ENCODE measurements at regions not wholly inside any gene's neighbourhood (a gene's known extent, or its start where the extent isn't known, plus 50 kb on each side); places are given as distances from the start of the nearest gene placed in this dataset.

DNA sequence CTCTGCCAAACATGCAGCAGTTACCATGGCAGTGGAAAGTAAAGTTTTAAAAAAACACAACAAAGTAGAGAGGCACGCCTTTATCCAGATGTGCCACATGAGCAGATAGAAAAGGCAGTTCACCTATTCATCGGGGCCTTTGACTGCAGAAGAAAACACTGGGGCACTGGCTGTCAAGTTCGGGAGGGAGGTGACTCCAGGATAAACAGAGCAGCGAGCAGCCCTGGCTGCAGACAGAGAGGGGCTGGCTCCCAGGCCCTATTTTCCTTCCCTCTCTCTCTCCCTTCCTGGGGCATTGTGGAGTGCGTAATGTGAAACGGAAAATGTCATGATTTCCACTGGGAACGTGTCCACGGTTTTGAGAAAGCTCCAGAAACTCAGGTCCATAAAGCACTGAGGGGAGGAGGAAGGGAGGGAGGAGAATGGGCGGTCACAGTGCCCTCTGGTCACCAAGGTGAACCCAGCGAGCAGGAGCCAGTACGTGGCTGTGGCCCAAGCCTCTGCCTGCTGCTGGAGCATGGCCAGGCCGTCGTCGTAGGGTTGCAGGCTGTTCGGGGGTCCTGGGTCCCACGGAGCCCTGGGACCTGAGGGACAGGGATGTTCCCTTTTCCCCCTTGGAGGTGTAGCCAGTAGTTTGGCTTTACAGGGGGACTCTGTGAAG, 114.7 kb upstream of the IRF2BP2 start:
- Mint-ChIP-seq H3K4me3 (peak overlapping the region; percentile 65 to 81), H3K27me3 (no peaks in the 10 kb centered on the region), H3K36me3 (ENCODE audit: insufficient read depth) (peaks cover 27% of the 10 kb centered on the region), H3K4me1 (ENCODE audit: low read depth in 2 of 2) (peaks cover 32 to 40% of the 10 kb centered on the region in 2 donors), H3K9me3 (no peaks in the 10 kb centered on the region), H3K27ac (peak overlapping the region; percentile 94 to 98)
- DNase-seq (peak in 2 of 3 experiments; percentile 13 to 14), ATAC-seq (replicated peaks) (peak; percentile 69)

DNA sequence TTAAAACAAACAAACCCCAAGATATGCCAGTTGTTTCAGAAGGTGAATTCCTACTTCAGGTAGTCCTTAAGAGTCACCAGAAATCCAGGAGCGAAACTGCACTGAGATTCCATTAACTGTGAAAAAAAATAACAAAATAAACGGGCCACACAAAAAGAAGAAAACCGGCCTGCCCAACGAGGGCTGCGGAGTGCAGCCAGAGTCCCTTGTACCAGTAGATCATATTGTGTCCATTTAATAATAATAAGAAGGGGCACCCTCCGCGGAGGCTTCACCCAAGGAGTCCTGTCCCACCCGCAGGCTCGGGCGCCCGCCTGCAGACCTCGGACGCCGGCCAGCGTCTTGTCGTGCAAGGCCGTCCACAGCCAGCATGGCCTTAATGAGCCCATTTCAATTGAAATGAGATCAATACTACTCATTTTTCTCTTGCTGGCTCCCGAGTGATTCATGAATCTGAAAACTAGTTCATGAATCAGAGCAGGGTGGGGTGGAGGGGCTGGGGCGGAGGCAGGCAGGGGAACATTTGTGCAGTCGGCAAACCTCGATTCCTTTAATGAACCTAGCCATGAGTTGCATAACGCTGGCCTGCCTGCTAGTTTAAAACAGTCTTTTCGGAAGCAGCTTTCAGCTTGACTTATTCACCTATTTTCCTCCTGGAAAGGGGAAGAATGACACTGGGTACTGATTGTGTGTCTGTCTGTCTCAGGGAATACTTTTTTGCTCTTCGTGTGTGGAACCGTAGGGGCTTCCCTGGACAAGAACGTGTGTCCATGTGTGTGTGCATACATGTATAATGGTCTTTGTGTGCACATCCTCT, 113.1 kb upstream of the IRF2BP2 start:
- H3K27ac Mint-ChIP-seq = peak overlapping the region; percentile 94 to 98
- H3K4me1 Mint-ChIP-seq (ENCODE audit: low read depth in 2 of 2) = peaks cover 30 to 40% of the 10 kb centered on the region in 2 donors
- H3K27me3 Mint-ChIP-seq = no peaks in the 10 kb centered on the region
- H3K36me3 Mint-ChIP-seq (ENCODE audit: insufficient read depth) = peaks cover 27% of the 10 kb centered on the region
- ATAC-seq (replicated peaks) (peak; percentile 19), DNase-seq (peak in 1 of 3 experiments; percentile 16)
- no peaks in the 10 kb centered on the region for H3K9me3 Mint-ChIP-seq
- peak overlapping the region; percentile 65 to 81 for H3K4me3 Mint-ChIP-seq

DNA sequence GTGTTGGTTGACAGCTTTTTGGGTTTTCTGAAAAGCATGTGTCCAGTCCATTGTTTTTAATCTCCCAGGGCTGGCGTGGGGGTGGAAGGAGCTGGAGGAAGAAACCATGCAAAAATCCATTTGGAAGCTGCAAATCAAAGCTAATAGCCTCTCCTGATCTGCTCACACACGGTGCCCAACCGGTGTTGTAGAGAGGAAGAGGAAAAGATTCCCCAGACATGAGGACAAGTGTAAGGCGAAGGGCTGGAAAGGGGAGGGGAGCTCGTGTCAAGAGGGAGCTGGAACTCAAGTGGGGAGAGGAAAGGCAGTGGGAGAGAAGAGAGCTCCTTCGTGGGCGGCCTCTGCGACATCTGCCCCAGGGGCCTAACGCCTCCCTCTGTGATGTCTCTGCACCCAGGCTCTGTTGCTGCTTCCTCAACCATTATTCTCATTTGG, 112.3 kb upstream of the IRF2BP2 start:
- Mint-ChIP-seq H3K27ac (peak overlapping the region; percentile 94 to 98), H3K4me3 (peak overlapping the region in 1 of 2 donors; percentile 46)

DNA sequence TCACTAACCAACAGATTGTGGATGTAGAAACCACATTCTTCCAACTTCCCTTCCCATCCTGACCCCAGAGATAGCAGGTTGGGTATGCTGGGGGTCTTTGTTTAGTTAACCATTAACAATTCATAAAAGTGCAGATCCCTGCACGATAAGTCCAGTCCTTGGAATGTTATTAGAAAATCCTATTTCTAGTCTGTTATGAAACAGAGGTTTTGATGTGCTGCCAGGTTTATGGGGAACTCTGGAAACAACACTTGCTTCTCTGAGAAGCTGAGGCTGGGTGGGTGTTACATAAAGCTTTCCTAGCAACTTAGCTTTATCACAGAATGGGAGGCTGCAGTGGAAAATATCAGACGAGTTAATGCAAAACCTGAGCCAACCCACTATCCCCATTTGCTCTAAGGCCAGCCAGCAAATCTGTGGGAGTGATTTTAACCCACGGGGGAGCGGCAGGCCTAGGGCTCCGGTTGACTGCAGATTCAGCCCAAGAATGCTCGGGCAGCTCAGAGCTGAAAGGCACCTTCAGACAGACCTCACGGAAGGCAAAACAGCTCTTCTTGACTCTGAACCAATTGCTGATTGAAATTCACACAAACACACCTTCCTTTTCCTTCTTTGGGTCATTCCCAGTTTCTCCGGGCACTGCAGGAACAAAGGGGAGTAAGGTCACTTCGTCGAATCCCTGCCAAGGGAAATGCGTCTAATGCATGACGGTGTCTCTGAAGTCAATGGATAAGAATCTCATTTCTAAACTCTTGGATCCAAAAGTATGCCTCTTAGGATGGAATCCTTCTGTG, 111.7 kb upstream of the IRF2BP2 start:
- Mint-ChIP-seq H3K36me3 (ENCODE audit: insufficient read depth) (peaks cover 26% of the 10 kb centered on the region), H3K4me1 (ENCODE audit: low read depth in 2 of 2) (peaks cover 30 to 40% of the 10 kb centered on the region in 2 donors), H3K9me3 (no peaks in the 10 kb centered on the region), H3K4me3 (peak overlapping the region in 1 of 2 donors; percentile 46), H3K27me3 (no peaks in the 10 kb centered on the region), H3K27ac (peak overlapping the region; percentile 94 to 98)
- no peak for ATAC-seq (replicated peaks)
- DNase-seq = no peak

More for the DNA sequence above, 112.3 kb upstream of the IRF2BP2 start:
- Mint-ChIP-seq H3K36me3 (ENCODE audit: insufficient read depth) (peaks cover 27% of the 10 kb centered on the region), H3K4me1 (ENCODE audit: low read depth in 2 of 2) (peaks cover 30 to 40% of the 10 kb centered on the region in 2 donors), H3K9me3 (no peaks in the 10 kb centered on the region), H3K27me3 (no peaks in the 10 kb centered on the region)
- ATAC-seq (replicated peaks) = no peak
- no peak for DNase-seq

DNA sequence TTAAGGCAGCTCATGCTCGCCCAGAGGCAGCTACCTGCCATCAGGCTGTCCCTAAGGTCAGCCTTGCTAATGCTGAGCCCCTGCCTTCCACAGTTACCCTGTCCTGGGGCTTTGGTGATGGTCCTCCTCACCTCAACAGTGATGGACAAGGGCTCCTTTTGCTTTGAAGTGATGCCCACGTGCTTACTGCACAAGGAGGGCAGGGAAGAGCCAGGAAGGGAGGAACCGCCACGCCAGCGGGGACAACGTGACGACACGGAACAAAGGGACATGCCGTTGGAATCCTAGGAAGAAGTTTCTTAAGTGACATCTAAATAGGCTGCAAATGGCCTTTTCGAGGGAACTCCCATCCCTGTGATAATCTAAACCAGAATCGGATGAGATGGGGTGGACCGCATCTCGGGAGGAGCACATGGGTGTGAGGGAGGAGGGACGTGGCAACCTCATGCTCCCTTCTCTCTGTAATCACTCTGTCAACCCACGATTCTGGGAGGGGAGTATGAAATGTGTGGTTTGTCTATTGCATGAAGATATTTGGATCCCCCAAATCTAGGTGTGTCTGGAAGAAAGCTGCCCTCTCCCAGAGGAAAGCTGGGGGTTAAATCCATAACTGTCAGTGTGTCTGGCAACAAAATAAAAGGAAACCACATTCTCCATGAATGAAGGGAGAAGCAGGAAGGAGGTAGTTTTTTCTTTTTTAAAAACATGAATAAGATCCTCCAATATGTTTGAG, 110.9 kb upstream of the IRF2BP2 start:
- Mint-ChIP-seq H3K4me1 (ENCODE audit: low read depth in 2 of 2) (peaks cover 29 to 39% of the 10 kb centered on the region in 2 donors), H3K27ac (peak overlapping the region in 1 of 2 donors; percentile 80), H3K36me3 (ENCODE audit: insufficient read depth) (peaks cover 22% of the 10 kb centered on the region), H3K27me3 (no peaks in the 10 kb centered on the region), H3K4me3 (no peak overlapping the region), H3K9me3 (no peaks in the 10 kb centered on the region)
- no peak for ATAC-seq (replicated peaks)
- DNase-seq = no peak

DNA sequence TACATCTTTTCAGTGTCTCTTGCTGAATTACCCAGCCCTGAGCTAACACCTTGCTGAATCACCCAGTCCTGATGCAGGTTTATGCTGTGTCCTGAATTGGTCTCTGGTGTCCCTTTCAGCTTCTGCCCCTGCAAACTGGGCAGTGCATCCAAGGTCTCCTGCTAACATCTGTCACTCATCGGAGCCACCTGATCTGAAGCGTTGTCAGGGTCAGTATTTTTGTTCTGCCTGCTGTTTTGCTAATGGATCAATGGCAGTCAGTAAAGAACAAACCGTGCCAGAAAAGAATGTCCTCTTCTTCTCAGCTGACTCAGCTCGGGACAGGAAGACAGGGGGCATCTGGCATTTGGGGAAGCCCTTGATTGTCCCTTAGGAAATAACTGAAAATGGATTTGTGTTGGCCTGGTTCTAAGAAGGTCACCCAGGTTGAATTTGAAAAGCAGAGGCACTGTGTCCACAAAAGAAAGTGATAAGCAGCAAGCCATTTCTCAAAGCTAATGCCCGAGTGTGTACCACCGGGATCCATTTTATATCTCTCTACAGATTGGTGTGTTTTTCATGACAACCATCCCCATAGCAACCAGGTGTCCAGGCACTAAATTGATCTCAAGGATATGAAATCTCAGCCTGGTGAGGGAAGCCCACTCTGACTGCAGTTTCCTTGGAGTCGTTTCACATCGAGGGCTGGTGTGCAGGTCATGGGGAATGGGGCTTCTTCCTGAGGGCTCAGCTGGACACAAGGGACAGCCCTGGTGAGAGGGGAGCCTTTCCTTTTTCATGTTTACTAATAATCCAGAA, 109.7 kb upstream of the IRF2BP2 start:
- H3K27me3 Mint-ChIP-seq = no peaks in the 10 kb centered on the region
- ATAC-seq (replicated peaks) (no peak), DNase-seq (no peak)
- peaks cover 15% of the 10 kb centered on the region for H3K36me3 Mint-ChIP-seq (ENCODE audit: insufficient read depth)
- H3K4me3 Mint-ChIP-seq = no peak overlapping the region
- peak overlapping the region in 1 of 2 donors; percentile 87 for H3K27ac Mint-ChIP-seq
- no peaks in the 10 kb centered on the region for H3K9me3 Mint-ChIP-seq
- H3K4me1 Mint-ChIP-seq (ENCODE audit: low read depth in 2 of 2) = peaks cover 16 to 27% of the 10 kb centered on the region in 2 donors

DNA sequence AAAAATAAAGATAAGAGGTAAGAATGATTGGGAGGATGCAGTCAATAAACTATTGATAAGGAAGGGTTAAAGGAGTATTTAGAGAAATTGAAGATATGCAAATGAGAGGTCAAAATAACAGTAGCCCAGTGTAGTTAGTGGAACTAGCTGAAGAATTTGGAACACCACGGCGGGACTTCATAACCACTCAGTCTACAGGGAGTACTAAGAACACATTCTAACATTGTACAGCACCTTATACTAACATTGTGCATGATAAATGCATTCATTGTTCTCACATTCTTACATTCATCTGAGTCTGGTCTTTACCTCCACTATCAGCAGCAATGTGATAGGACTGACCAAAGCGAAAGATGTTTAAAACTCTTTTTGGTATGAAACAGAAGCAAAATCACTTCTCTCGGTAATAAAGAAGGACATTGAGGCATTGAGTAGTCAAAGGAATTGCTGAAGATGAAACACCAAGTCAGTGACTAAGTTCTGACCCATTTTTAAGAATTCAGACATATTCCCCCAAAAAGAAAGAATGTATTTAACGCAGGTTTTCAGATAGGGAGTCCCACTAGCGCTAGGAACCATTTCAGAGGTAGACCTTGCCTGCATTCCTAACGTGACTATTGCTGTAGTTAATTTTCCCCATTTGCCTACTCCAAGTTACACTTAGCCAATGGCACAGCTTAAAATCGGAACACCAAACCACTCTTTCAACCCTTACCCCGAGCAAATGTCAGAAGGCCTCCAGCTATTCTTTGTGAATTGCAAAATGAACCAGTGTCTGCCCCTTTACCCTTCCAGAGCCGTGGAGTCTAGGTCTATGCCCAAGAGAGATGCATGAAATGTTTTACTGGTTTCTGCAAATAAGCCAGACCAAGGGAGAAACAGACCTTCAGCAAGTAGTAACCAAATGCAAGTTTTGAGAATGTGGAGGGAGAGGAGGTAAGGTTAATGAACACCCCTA, 108.8 kb upstream of the IRF2BP2 start:
- H3K4me1 Mint-ChIP-seq (ENCODE audit: low read depth in 2 of 2) = peaks cover 9 to 18% of the 10 kb centered on the region in 2 donors
- no peak overlapping the region for H3K27ac Mint-ChIP-seq
- no peak for ATAC-seq (replicated peaks)

DNA sequence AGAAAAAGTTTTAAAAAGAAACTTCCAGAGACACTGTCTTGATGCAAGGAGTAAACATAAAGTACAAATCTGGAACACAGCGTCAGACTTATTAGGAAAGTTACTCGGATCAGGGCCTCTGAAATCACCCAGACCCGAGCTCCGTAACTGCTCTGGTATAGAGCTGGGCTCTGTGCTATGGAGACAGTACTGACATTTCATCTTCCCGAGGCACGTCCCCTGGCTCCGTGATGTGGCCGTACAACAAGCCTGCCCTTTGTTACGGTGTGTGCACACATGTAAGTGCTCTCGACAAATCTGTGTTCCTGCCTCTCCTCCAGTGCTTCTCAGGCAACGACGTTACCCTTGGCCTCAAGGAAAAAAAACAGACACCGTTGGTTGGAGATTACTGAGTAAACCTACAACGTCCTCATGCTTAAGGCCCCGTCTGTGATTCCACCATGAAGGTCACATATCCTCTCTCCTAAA, 107.0 kb upstream of the IRF2BP2 start:
- ATAC-seq (replicated peaks) (no peak), DNase-seq (no peak)
- H3K4me3 Mint-ChIP-seq = no peak overlapping the region
- H3K27ac Mint-ChIP-seq = no peak overlapping the region
- H3K36me3 Mint-ChIP-seq (ENCODE audit: insufficient read depth) = no peaks in the 10 kb centered on the region
- peaks cover 1 to 2% of the 10 kb centered on the region in 2 donors for H3K4me1 Mint-ChIP-seq (ENCODE audit: low read depth in 2 of 2)
- no peaks in the 10 kb centered on the region for H3K9me3 Mint-ChIP-seq
- H3K27me3 Mint-ChIP-seq = no peaks in the 10 kb centered on the region

More for the DNA sequence above, 108.8 kb upstream of the IRF2BP2 start:
- no peaks in the 10 kb centered on the region for H3K27me3 Mint-ChIP-seq
- H3K36me3 Mint-ChIP-seq (ENCODE audit: insufficient read depth) = peaks cover 6% of the 10 kb centered on the region
- H3K4me3 Mint-ChIP-seq = no peak overlapping the region
- no peaks in the 10 kb centered on the region for H3K9me3 Mint-ChIP-seq
- DNase-seq = no peak

DNA sequence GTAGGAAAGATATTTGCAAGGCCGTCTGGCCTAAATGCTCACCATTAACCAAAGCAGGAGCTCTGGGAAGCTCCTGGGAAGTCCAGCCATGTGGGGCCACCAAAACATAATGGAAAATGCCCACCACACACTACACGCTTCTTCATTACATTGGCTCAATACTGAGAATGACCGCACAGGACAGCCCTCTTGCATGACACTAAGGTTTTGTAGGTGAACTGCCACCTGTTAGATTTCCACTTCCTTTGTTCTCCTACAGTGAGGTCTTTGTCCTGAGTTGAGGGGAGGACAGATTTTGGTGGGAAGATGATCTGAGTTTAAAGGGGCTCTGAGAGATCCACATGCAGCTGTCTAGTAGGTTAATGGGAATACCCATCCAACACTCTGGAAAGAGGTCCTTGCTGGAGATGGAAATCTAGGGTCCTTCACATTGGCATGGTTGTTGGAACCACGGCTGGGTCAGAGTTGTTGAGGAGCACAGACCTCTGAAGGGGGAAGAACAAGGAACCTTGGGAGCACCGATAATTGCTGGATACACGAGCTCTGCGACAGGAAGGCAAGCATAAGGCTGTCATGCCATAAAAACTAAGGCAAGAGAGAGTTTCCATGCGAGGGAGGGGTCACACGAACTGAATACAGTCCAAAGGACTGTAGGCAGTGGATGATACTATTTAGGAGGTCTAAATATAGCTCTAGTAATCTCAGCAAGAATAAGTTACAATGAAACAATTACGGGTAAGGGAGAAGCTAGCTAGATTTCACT, 105.5 kb upstream of the IRF2BP2 start:
- Mint-ChIP-seq H3K27ac (no peak overlapping the region), H3K4me3 (no peak overlapping the region), H3K36me3 (ENCODE audit: insufficient read depth) (no peaks in the 10 kb centered on the region), H3K27me3 (no peaks in the 10 kb centered on the region), H3K4me1 (ENCODE audit: low read depth in 2 of 2) (peaks cover 0 to 2% of the 10 kb centered on the region in 2 donors), H3K9me3 (no peaks in the 10 kb centered on the region)
- ATAC-seq (replicated peaks) (no peak), DNase-seq (no peak)

DNA sequence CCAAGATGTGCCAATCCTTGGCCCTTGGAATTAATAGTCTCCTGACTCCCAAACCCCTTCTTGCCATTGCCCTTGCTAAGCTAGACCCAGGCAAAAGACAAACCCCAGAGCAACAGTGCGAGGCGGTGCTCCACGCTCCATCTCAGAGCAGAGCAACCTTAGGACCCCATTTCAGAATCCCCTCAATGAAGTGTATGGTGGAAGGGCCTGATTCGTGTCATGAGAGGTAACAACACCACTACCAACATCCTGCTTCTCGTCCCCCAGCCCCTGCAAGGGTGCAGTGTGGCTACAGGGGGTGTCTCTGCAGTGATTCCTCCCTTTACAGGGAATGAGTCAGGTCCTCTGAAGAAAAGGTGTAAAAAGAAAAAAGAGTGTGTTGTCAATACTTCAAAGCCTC, 103.9 kb upstream of the IRF2BP2 start:
- no peak overlapping the region for H3K4me3 Mint-ChIP-seq
- no peaks in the 10 kb centered on the region for H3K9me3 Mint-ChIP-seq
- H3K36me3 Mint-ChIP-seq (ENCODE audit: insufficient read depth) = no peaks in the 10 kb centered on the region
- H3K27me3 Mint-ChIP-seq = no peaks in the 10 kb centered on the region
- peaks cover 4 to 6% of the 10 kb centered on the region in 2 donors for H3K4me1 Mint-ChIP-seq (ENCODE audit: low read depth in 2 of 2)
- DNase-seq (no peak), ATAC-seq (replicated peaks) (no peak)
- no peak overlapping the region for H3K27ac Mint-ChIP-seq

DNA sequence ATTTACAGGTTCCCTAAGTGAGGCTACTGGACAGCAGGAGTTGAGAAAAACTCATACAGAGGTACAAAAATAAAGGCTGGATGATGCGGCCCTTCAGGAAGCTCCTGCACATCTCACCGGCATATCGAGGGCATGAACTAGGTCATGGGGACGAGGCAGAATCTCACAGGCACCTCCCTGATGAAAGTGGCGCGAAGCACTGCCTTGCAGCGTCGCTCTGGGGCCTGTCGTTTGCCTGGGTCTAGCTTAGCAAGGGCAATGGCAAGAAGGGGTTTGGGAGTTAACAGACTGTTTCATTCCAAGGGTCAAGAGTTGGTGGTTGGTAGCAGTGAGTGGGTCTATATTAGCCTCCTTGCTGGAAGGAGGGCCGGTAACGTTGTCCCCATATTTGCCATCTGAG, 103.5 kb upstream of the IRF2BP2 start:
- H3K4me1 Mint-ChIP-seq (ENCODE audit: low read depth in 2 of 2) = peaks cover 4 to 10% of the 10 kb centered on the region in 2 donors
- no peak overlapping the region for H3K4me3 Mint-ChIP-seq
- ATAC-seq (replicated peaks) (no peak), DNase-seq (no peak)
- no peaks in the 10 kb centered on the region for H3K9me3 Mint-ChIP-seq
- H3K27me3 Mint-ChIP-seq = no peaks in the 10 kb centered on the region
- no peak overlapping the region for H3K27ac Mint-ChIP-seq
- no peaks in the 10 kb centered on the region for H3K36me3 Mint-ChIP-seq (ENCODE audit: insufficient read depth)

All from effector memory CD8-positive, alpha-beta T cell (primary cell).